ENCODE measurements at regions not wholly inside any gene's neighbourhood (a gene's known extent, or its start where the extent isn't known, plus 50 kb on each side); places are given as distances from the start of the nearest gene placed in this dataset.

DNA sequence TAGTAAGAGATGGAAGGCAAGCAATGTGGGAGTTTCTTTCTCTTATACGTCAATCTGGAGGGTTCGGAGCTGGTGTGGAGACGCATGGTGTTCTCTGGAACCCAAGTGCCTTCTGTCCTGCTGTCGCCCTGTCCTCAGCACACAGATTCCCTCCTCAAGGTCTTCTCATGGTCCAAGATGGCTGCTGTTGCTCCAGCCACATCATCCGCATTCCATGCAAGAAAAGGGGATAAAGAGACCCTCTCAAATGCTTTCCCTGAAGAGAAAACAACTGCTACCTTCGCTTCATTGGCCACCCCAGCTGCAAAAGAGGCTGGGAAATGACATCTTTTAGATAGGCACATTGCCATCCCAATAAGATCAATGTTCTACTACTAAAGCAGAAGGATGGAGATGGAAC is 151.2 kb downstream of the ANKRD60 start:
- H3K36me3 Mint-ChIP-seq (ENCODE audit: low read depth) = no peaks in the 10 kb centered on the region
- H3K9me3 Mint-ChIP-seq = no peaks in the 10 kb centered on the region
- peaks cover 14% of the 10 kb centered on the region for H3K27me3 Mint-ChIP-seq
- H3K4me3 Mint-ChIP-seq = no peak overlapping the region
- peaks cover 3% of the 10 kb centered on the region for H3K4me1 Mint-ChIP-seq (ENCODE audit: low read depth)
- no peak for DNase-seq
- no peak overlapping the region for H3K27ac Mint-ChIP-seq

DNA sequence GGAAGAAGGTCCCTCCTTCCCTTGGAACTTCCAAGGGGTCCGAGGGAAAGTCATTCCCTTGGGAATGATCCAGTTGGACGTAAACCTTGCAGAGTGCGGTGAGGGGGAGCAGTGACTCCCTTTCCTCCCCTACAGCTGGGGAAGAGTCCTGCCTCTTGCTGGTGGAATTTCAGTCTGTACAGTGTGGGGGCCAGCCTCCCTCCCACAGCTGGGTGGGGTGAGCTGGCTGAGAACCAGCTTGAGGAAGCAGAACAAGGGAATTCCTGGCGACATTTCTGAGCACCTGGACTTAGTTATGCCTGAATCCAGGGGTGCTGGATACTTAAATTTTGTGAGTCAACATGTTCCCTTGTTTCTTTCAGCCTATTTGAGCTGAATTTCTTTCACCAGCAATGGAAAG is 152.0 kb downstream of the ANKRD60 start:
- Mint-ChIP-seq H3K27me3 (peaks cover 19% of the 10 kb centered on the region), H3K4me1 (ENCODE audit: low read depth) (peaks cover 3% of the 10 kb centered on the region), H3K36me3 (ENCODE audit: low read depth) (no peaks in the 10 kb centered on the region), H3K4me3 (no peak overlapping the region), H3K27ac (no peak overlapping the region), H3K9me3 (no peaks in the 10 kb centered on the region)
- no peak for DNase-seq

DNA sequence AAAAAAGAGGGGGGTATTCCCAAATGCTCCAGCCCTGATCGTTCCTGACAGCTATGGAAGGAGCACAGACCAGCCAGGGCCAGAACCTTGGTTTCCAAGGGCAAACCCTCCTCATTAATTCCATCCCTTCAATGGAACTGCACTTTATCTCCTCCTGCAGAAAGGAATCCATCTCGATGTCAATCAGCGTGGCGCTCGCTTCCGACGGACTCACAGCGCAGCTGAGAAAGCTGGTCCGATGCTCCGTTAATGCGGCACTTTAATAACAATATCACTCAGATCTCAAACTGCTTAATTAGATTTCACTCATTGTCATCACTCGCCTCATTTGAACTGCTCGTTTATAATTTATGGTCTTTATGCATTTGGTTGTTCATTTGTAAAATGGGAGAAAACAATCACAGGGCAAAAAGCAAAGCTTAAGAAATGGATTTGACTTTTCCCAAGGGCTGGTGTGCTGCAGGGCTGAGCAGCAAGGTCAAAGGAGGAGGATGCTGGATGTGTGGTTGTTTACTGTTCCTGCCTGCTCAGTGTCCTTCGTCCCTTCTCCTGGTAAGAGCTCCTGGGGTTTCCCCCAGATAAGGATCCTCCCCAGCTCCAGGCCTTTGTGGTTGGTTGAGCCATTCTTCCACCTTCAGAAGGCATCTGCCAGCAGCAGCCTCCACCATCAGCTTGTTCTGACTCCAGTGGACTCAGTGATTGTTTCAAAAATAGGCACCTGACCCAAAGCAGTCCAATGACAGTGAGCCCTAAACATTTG is 152.7 kb downstream of the ANKRD60 start:
- H3K27me3 Mint-ChIP-seq = peaks cover 22% of the 10 kb centered on the region
- peaks cover 3% of the 10 kb centered on the region for H3K4me1 Mint-ChIP-seq (ENCODE audit: low read depth)
- H3K27ac Mint-ChIP-seq = no peak overlapping the region
- H3K9me3 Mint-ChIP-seq = no peaks in the 10 kb centered on the region
- no peak for DNase-seq
- no peaks in the 10 kb centered on the region for H3K36me3 Mint-ChIP-seq (ENCODE audit: low read depth)
- H3K4me3 Mint-ChIP-seq = no peak overlapping the region

DNA sequence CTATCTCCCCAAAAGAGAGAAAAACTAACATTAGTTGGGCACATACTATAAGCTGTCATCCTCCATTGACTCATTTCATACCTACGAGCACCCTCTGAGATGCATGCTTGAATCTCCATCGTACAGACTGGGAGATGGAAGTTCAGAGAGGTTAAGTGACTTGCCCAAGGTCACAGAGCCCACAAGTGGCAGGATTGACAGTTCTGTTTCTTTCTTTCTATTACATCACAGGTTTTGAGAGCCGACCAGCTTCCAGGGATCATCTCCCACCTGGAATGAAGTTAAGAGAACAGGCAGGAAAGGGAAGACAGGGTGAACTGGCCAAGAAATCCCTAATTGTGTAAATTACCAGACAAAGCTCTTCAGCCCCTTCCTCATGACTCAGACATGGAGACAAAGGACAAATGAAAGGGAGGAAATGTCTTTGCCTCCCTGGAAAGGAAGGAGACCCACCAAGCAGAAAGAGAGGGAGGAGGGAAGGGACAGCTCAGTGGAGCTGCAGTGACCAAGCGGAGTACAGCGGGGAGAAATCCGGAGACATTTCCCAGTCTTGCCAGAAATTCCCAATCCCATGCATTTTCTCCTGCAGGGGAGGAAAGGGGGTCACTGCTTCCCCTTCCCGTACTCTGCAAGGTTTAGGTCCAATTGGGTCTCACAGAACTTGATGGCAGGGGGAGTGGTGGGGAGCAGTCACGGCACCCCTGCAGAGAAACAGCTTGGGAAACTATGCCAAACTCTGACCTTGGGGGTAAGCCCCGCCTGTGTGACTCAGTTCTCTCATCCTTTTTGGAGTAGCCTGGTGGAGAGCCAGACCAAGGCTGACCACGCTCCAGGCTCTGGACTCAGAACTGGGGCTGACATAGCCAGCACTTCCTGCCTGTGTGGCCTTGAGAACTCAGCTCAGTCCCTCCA is 154.3 kb downstream of the ANKRD60 start:
- Mint-ChIP-seq H3K36me3 (ENCODE audit: low read depth) (no peaks in the 10 kb centered on the region), H3K4me3 (no peak overlapping the region), H3K27ac (no peak overlapping the region), H3K9me3 (no peaks in the 10 kb centered on the region), H3K27me3 (peaks cover 33% of the 10 kb centered on the region), H3K4me1 (ENCODE audit: low read depth) (peaks cover 3% of the 10 kb centered on the region)
- DNase-seq = no peak

DNA sequence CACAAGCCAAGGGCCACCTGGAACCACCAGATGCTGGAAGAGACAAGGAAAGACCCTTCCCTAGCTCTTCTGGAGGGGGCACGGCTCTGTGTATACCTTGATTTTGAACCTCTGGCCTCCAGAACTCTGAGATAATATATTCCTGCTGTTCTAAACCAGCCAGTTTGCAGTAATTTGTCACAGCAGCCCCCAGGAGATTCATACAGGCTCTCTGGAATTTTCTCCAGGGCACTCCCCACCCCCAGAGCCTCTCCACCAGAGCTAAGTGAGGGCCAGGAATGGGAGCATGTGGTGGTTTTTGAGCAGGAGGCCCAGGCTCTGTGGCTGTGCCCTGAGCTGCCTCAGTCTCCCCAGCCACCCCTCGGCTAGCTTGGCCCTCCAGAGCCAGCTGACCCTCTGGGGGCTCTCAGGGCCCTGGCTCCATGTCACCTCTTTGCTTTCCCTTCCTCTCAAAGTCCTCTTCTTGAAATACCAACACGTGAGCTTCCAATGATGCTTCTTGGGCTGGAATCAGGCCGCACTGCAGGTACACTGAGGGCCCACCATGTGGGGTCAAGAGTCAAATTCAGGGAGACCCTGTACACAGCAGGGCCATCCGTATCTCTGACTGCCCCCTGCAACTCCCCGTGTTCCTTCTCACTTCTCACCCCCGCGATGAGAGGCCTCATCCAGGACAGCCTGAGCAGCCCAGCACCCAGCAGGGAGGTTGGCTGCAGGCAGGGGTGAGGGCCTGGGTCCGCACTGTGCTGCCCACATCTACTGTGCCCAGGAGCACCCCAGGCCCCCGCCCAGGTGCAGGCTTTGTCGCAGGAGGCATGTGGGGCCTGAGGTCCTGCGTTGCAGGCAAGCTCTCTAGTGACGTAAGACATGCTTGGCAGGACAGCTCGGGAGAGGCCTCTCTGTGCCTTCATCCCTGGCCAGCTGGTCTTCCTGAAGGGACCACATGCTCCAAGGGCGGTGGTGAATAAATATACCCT is 155.5 kb downstream of the ANKRD60 start:
- H3K9me3 Mint-ChIP-seq = no peaks in the 10 kb centered on the region
- H3K27me3 Mint-ChIP-seq = peaks cover 40% of the 10 kb centered on the region
- peaks cover 3% of the 10 kb centered on the region for H3K4me1 Mint-ChIP-seq (ENCODE audit: low read depth)
- no peak overlapping the region for H3K27ac Mint-ChIP-seq
- H3K4me3 Mint-ChIP-seq = no peak overlapping the region
- no peaks in the 10 kb centered on the region for H3K36me3 Mint-ChIP-seq (ENCODE audit: low read depth)
- no peak for DNase-seq

DNA sequence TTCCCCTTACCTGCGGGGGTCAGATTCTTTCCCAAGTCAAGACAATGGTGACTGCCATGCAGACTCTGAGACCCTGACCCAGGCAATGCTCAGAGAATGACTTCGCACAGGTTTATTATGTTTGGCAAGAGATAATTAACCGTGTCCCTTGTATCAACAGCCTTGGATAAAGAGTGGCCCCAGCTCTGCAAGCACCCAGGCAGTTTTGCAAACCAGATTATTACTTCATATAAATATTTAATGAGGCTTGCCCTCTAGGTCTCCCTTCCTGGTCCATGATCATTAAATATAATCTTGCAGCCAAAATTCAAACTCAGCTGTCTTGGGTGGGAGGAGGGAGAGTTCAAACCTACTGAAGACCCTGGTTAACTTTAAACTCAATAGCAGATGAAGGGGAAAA is 156.5 kb downstream of the ANKRD60 start:
- no peaks in the 10 kb centered on the region for H3K36me3 Mint-ChIP-seq (ENCODE audit: low read depth)
- H3K9me3 Mint-ChIP-seq = no peaks in the 10 kb centered on the region
- H3K27me3 Mint-ChIP-seq = peaks cover 40% of the 10 kb centered on the region
- peaks cover 3% of the 10 kb centered on the region for H3K4me1 Mint-ChIP-seq (ENCODE audit: low read depth)
- H3K4me3 Mint-ChIP-seq = no peak overlapping the region
- no peak for DNase-seq
- no peak overlapping the region for H3K27ac Mint-ChIP-seq

DNA sequence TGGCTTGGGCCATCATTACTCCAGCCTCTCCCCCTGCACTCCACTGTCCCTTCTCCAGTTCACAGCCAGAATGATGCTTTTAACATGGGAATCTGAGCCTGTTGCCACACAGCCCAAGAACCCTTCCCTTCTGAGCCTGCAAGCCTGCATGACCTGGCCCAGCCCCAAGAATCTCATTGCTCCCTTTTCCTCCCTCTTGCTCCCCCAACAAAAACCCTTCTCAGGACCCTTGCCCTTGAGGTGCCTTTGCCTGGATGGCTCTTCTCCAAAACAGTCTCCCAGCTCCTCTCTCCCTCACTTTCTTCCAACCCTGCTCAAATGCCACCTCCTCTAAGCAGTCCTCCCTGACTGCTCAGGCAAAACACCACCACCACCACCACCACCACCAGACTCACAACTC is 157.2 kb downstream of the ANKRD60 start:
- Mint-ChIP-seq H3K27me3 (peaks cover 40% of the 10 kb centered on the region), H3K4me1 (ENCODE audit: low read depth) (peaks cover 3% of the 10 kb centered on the region), H3K36me3 (ENCODE audit: low read depth) (no peaks in the 10 kb centered on the region), H3K9me3 (no peaks in the 10 kb centered on the region), H3K27ac (no peak overlapping the region), H3K4me3 (no peak overlapping the region)
- DNase-seq = no peak

DNA sequence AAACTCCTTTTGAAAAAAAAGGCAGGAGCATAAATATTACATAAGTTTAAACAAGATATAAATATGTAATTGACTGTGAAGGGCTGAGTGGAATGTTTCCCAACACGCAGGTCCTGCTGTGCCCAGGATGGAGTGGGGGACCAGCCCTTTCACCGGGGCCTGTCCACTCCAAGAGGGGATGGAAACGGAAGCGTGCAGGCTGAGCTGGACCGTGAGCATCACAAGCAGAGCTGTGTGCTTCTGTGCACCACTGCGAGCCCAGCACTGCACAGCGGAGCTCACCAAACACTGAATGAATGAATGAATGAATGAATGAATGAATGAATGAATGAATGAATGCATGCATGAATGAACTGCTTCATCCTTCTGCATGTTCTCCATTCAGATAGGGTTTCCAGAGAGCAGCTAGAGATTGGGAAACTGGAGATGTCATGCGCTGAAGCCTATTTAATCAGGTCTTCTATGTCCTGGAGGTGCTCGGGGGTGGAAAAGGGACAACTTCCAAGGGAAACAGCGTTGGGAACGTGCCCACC is 157.7 kb downstream of the ANKRD60 start:
- Mint-ChIP-seq H3K9me3 (no peaks in the 10 kb centered on the region), H3K4me3 (no peak overlapping the region), H3K36me3 (ENCODE audit: low read depth) (no peaks in the 10 kb centered on the region), H3K4me1 (ENCODE audit: low read depth) (peaks cover 3% of the 10 kb centered on the region), H3K27ac (no peak overlapping the region), H3K27me3 (peaks cover 40% of the 10 kb centered on the region)
- no peak for DNase-seq

DNA sequence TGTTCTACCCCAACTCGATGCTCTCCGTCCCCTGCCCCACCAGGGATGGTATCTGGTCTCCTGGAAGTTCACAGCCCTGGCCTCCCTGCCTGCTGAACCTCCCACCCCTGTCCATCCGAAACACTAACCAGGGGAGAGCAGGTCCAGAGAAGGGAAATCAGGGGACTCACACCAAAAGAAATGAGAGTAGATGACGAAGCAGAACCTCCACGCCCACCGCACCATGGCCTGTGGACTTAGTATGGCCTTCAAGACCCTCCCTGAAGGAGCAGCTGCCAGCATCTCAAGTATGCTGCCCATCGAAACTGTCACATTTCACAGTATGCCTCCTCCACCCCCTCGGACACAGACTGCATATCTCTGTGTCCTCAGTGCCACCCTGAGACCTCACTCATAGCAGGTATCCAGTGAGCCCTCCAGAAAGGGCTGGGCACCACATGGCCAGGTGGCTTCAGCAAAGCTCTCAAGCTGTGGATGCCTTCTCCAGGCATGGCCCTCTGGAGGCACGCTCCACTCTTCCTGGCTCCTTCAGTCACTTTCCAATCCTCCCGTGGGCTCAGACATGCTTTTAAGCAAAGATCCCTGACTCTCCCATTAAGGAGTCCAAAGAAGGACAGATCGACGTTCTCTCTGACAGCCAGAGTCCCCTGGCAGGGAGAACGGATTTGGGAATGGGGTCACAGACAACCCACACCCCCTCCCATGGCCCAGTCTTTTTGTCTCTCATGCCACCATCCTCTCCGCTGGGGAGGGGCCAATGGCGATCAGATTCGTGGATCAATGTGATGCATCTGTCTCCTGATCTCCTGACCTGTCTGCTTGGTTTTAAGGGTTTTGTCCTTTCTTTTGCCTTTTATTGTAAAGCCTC is 158.4 kb downstream of the ANKRD60 start:
- Mint-ChIP-seq H3K36me3 (ENCODE audit: low read depth) (no peaks in the 10 kb centered on the region), H3K4me1 (ENCODE audit: low read depth) (peaks cover 3% of the 10 kb centered on the region), H3K27me3 (peaks cover 42% of the 10 kb centered on the region), H3K9me3 (no peaks in the 10 kb centered on the region), H3K4me3 (no peak overlapping the region), H3K27ac (no peak overlapping the region)
- DNase-seq = no peak

DNA sequence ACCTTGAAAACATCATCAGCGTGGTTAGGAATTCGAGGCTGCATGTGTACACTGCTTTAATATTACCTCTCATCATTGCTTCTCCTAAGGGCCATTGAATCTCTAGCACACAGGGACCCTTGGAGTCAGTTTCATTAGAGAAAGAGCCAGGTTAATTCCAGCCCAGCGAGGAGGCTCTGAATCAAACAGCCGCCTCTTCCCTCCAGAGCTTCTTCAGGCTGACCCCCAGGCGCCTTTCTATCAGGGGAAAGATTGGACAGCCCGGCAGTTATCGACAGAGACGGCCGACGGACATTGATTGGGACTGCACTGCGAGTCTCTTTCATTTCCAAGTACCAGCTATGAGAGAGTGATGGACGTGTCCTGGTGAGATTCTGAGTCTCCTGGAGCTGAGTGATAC is 159.2 kb downstream of the ANKRD60 start:
- H3K9me3 Mint-ChIP-seq = no peaks in the 10 kb centered on the region
- peaks cover 47% of the 10 kb centered on the region for H3K27me3 Mint-ChIP-seq
- no peak overlapping the region for H3K27ac Mint-ChIP-seq
- H3K4me1 Mint-ChIP-seq (ENCODE audit: low read depth) = peaks cover 2% of the 10 kb centered on the region
- no peak for DNase-seq
- no peak overlapping the region for H3K4me3 Mint-ChIP-seq
- no peaks in the 10 kb centered on the region for H3K36me3 Mint-ChIP-seq (ENCODE audit: low read depth)

DNA sequence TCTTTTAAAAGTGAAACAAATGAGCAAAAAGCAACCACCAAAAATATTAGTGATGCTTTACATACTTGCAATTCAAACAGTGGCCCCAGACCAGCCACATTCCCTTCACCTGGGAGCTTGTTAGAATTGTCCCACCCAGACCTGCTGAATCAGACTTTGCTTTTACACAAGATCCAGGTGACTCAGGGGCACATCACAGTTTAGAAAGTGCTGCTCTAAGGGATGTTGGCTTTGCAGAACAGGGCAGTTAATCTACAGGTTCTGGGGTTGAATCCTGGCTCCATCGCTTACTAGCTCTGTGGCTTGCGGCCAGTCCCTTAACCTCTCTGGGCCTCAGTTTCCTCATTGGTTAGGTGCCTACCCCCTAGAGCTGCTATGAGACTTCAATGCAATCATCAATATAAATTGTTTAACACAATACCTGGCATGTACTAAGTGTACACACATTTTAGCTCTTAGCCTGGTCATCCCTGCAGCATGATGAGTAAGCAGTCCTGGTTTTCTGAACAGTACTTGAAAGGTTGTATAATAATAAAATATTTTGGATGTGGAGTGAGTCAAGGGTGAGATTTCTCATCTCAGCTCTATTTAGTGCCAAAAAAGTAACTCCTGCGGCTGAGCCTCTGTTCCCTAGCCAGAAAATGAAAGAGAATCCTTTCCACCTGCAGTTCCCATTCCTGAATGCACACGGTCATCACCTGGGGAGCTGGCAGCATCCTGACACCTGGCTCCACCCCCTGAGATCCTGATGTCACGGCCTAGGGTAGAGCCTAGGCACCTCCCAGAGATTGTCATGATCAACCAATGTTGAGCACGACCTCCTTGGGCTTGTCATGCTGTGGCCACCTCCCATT is 162.7 kb downstream of the ANKRD60 start:
- Mint-ChIP-seq H3K4me3 (no peak overlapping the region), H3K36me3 (ENCODE audit: low read depth) (no peaks in the 10 kb centered on the region), H3K27me3 (peaks cover 31% of the 10 kb centered on the region), H3K4me1 (ENCODE audit: low read depth) (no peaks in the 10 kb centered on the region), H3K9me3 (peaks cover 7% of the 10 kb centered on the region), H3K27ac (no peak overlapping the region)
- no peak for DNase-seq

DNA sequence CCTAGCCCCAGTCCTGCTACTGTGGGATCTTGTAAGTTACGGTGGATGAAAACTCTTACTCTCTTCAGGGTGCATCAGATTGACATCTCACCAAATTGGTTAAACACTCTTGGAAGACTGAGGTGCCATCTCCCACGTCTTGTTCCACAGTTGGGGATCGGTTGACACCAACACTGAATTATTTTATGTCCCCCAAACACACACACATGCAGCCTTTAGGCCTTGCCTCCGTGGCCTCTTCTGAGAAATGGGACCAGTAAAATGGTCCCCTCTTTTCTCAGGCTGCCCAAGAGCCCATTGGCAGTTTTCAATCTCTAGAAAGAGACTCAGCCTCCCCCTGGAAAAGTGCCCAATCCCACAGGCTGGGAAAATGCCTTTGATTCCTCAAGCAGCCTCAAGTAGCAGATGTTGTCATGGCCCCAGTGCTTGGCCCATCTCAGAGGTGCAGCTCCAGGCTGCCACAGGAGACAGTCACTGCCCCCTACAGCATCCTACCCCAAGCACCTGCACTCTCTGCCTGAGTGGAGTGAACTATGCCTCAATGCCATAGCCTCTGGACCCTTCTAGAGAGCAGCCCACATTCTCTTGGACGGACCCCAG is 163.9 kb downstream of the ANKRD60 start:
- H3K4me1 Mint-ChIP-seq (ENCODE audit: low read depth) = no peaks in the 10 kb centered on the region
- H3K4me3 Mint-ChIP-seq = no peak overlapping the region
- no peak overlapping the region for H3K27ac Mint-ChIP-seq
- no peak for DNase-seq
- H3K27me3 Mint-ChIP-seq = peaks cover 26% of the 10 kb centered on the region
- peaks cover 7% of the 10 kb centered on the region for H3K9me3 Mint-ChIP-seq
- no peaks in the 10 kb centered on the region for H3K36me3 Mint-ChIP-seq (ENCODE audit: low read depth)

DNA sequence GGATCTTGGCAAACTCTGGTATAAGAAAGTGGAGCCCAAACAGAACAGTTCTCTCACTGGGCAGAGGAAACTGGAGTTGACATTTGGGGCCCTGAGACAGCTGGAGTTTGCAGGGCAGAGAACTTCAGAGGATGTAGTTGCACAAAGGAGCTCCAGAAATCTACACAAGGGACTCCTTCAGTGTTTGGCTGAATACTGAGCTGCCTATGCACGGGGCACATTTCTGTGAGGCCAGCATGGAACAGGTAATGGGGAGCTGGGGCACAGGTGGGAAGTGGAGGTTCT is 169.3 kb downstream of the ANKRD60 start:
- no peak overlapping the region for H3K27ac Mint-ChIP-seq
- peaks cover 47% of the 10 kb centered on the region for H3K27me3 Mint-ChIP-seq

More for the DNA sequence above, 169.3 kb downstream of the ANKRD60 start:
- no peak for DNase-seq
- Mint-ChIP-seq H3K36me3 (ENCODE audit: low read depth) (no peaks in the 10 kb centered on the region), H3K4me1 (ENCODE audit: low read depth) (no peaks in the 10 kb centered on the region), H3K9me3 (peaks cover 7% of the 10 kb centered on the region), H3K4me3 (no peak overlapping the region)

Data from activated T-cell treated with anti-CD3 and anti-CD28 coated beads, Interleukin-2, amount 50 U/mL, for 24 hours (primary cell).